ENCODE measurements at regions not wholly inside any gene's neighbourhood (a gene's known extent, or its start where the extent isn't known, plus 50 kb on each side); places are given as distances from the start of the nearest gene placed in this dataset.

DNA sequence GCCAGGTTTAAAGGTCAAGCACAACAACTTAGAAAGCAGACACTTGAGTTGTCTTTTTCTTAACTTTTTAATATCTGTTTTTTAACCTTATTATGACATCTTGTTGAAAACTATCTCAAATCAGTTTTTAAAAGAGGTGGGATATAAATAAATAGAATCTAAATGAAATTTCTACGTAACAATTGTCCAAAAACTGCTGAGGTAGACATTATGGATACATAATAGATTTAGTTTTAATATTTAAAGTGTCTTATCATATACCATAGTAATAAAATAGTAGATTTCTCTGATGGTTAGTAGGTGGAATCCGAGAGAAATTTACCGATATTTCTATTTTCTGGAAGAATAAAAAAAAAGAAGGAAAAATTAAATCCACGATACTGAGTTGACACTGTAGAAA, 113.9 kb upstream of the MMS22L start:
- no peak for FAIRE-seq
- no peak overlapping the region for H3K4me3 ChIP-seq (ENCODE audit: low read depth, low read length)
- DNase-seq (ENCODE audit: low read depth), result no peak
- no peaks in the 10 kb centered on the region for H3K27me3 ChIP-seq (ENCODE audit: control insufficient read depth, insufficient read depth, low read length)
- H3K36me3 ChIP-seq (ENCODE audit: control insufficient read depth, insufficient read depth, low read length), result no peaks in the 10 kb centered on the region
- TF ChIP-seq, protein P1, sequence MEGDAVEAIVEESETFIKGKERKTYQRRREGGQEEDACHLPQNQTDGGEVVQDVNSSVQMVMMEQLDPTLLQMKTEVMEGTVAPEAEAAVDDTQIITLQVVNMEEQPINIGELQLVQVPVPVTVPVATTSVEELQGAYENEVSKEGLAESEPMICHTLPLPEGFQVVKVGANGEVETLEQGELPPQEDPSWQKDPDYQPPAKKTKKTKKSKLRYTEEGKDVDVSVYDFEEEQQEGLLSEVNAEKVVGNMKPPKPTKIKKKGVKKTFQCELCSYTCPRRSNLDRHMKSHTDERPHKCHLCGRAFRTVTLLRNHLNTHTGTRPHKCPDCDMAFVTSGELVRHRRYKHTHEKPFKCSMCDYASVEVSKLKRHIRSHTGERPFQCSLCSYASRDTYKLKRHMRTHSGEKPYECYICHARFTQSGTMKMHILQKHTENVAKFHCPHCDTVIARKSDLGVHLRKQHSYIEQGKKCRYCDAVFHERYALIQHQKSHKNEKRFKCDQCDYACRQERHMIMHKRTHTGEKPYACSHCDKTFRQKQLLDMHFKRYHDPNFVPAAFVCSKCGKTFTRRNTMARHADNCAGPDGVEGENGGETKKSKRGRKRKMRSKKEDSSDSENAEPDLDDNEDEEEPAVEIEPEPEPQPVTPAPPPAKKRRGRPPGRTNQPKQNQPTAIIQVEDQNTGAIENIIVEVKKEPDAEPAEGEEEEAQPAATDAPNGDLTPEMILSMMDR (IDR thresholded peaks at IDR 0.05; ENCODE audit: insufficient read depth, low read length, severe bottlenecking), result no peak

DNA sequence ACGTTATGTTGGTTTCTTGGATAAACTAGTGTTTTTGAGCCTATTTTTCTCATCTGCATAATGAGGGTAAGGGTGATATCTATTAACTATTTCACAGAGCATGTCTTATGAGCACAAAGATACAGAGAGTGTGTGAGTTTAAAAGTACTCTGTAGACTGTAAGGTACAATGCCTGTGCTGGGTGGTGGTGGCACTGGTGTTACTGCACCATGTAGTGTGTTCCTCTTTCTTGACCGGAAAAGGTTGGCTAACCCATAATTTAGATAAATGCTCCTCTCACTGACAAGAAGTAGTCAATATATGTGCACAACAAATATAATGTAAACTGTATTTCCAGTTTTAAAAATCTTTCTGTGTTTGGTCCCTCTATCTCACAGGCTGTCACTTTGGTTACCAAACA, 116.2 kb upstream of the MMS22L start:
- TF ChIP-seq, protein P1 (IDR thresholded peaks at IDR 0.05; ENCODE audit: insufficient read depth, low read length, severe bottlenecking), result no peak
- H3K4me3 ChIP-seq (ENCODE audit: low read depth, low read length), result no peak overlapping the region
- DNase-seq (ENCODE audit: low read depth), result no peak
- FAIRE-seq, result no peak
- H3K36me3 ChIP-seq (ENCODE audit: control insufficient read depth, insufficient read depth, low read length), result no peaks in the 10 kb centered on the region
- H3K27me3 ChIP-seq (ENCODE audit: control insufficient read depth, insufficient read depth, low read length), result no peaks in the 10 kb centered on the region

GRCh38 chr6:97401533-97401932, 118.5 kb upstream of the MMS22L start:
- no peaks in the 10 kb centered on the region for H3K27me3 ChIP-seq (ENCODE audit: control insufficient read depth, insufficient read depth, low read length)
- no peak for FAIRE-seq

GRCh38 chr6:97405818-97406409, 122.9 kb upstream of the MMS22L start:
- H3K27me3 ChIP-seq (ENCODE audit: control insufficient read depth, insufficient read depth, low read length), result no peaks in the 10 kb centered on the region
- TF ChIP-seq, protein P1 (IDR thresholded peaks at IDR 0.05; ENCODE audit: insufficient read depth, low read length, severe bottlenecking), result no peak
- no peak for DNase-seq (ENCODE audit: low read depth)
- H3K4me3 ChIP-seq (ENCODE audit: low read depth, low read length), result no peak overlapping the region
- FAIRE-seq, result no peak
- no peaks in the 10 kb centered on the region for H3K36me3 ChIP-seq (ENCODE audit: control insufficient read depth, insufficient read depth, low read length)

More at GRCh38 chr6:97401533-97401932, 118.5 kb upstream of the MMS22L start:
- Histone ChIP-seq H3K4me3 (ENCODE audit: low read depth, low read length) (no peak overlapping the region), H3K36me3 (ENCODE audit: control insufficient read depth, insufficient read depth, low read length) (no peaks in the 10 kb centered on the region)
- TF ChIP-seq, protein P1 (IDR thresholded peaks at IDR 0.05; ENCODE audit: insufficient read depth, low read length, severe bottlenecking), result no peak
- DNase-seq (ENCODE audit: low read depth), result peak; percentile 8

DNA sequence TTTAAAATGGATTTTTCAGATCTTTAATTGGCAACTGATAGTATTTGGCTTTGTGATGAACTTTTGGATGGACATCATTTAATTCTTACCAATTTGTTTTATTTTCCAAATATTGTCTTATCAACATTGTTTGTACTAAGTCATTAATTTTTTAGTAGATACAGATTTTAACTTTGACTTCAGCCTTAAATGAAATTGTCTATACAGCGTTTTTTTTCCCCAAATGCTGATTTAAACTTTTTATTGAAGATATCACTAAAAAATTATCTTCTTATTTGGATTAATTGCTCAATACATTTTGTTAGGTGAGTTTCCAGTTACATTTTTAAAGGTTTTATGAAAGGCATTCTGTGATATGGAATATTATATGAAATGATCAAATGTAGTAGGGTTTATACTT, 123.6 kb upstream of the MMS22L start:
- FAIRE-seq (no peak), DNase-seq (ENCODE audit: low read depth) (no peak)
- Histone ChIP-seq H3K36me3 (ENCODE audit: control insufficient read depth, insufficient read depth, low read length) (no peaks in the 10 kb centered on the region), H3K4me3 (ENCODE audit: low read depth, low read length) (no peak overlapping the region), H3K27me3 (ENCODE audit: control insufficient read depth, insufficient read depth, low read length) (no peaks in the 10 kb centered on the region)
- TF ChIP-seq, protein P1 (IDR thresholded peaks at IDR 0.05; ENCODE audit: insufficient read depth, low read length, severe bottlenecking), result no peak

DNA sequence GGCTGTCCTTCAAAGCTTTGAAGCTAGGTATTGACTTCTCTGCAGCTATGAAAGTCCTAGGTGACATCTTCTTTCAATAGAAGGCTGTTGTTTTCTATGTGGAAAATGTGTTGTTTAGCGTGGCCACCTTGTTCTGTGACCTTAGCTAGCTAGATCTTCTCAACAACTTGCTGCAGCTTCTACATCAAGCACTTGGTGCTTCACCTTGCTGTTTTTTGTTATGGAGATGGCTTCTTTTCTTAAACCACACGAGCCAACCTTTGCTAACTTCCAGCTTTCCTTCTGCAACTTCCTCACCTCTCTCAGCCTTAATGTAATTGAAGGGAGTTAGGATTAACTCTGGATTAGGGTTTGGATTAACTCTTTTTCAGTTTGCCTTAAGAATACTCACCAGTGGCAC, 128.6 kb upstream of the MMS22L start:
- Histone ChIP-seq H3K27me3 (ENCODE audit: control insufficient read depth, insufficient read depth, low read length) (no peaks in the 10 kb centered on the region), H3K36me3 (ENCODE audit: control insufficient read depth, insufficient read depth, low read length) (no peaks in the 10 kb centered on the region), H3K4me3 (ENCODE audit: low read depth, low read length) (no peak overlapping the region)
- TF ChIP-seq, protein P1 (IDR thresholded peaks at IDR 0.05; ENCODE audit: insufficient read depth, low read length, severe bottlenecking), result no peak
- FAIRE-seq (no peak), DNase-seq (ENCODE audit: low read depth) (no peak)

Measured in bronchial epithelial cell (primary cell).